AG04449 (cell line): ENCODE measurements at regions not wholly inside any gene's neighbourhood (a gene's known extent, or its start where the extent isn't known, plus 50 kb on each side); places are given as distances from the start of the nearest gene placed in this dataset.
A peak's percentile ranks its signal among the peaks of the same experiment; 100 is the strongest.
"Not testable (repeated sequence)": the region's sequence is repeated elsewhere in the genome, so short reads cannot be mapped to it uniquely, and the experiment has no call there.

Experiments used
- CTCF ChIA-PET: fragments of 350-600 bp; formaldehyde crosslinking; extraction: SDS; loops from one replicate; lab custom pipeline; 2021; ENCODE audit warnings: antibody characterized with exemption; lab: Yijun Ruan, JAX
- POLR2A ChIA-PET: fragments of 400-600, 350-600 bp; formaldehyde crosslinking; extraction: SDS; loops from one replicate; lab custom pipeline; 2020; ENCODE audit warnings: antibody characterized with exemption, inconsistent platforms; lab: Yijun Ruan, JAX
- DNase-seq: peaks from one replicate; pipeline ENCODE4 v3.0.0-alpha.2; 2010; ENCODE audit warnings: low read depth, low spot score
- H3K4me3 ChIP-seq: 2 replicates; pipeline ENCODE4 v1.5.1; 2011; ENCODE audit warnings: low read depth, mild to moderate bottlenecking, control low read depth, low read length
- CTCF ChIP-seq: IDR thresholded peaks from one replicate; pipeline ENCODE4 v1.5.1; 2011; ENCODE audit warnings: mild to moderate bottlenecking, moderate library complexity, low read length, control low read depth, inconsistent platforms; ENCODE audit not compliant: insufficient read depth; ENCODE audit errors: missing control alignments

- H3K4me3 ChIP-seq, result no peak overlapping the region
- ChIA-PET CTCF (no interaction called here), POLR2A (no interaction called here)
- TF ChIP-seq CTCF, result no peak
- no peak for DNase-seq
These were observed 138.3 kb upstream of the GALNT2 start for GRCh38 chr1:229928767-229929166.

- CTCF ChIA-PET, POLR2A ChIA-PET, H3K4me3 ChIP-seq, DNase-seq: not testable (repeated sequence)
These were observed 135.3 kb upstream of the GALNT2 start for GRCh38 chr1:229931751-229932150.

GRCh38 chr1:229935157-229935556, 131.9 kb upstream of the GALNT2 start:
- DNase-seq, CTCF ChIA-PET, H3K4me3 ChIP-seq, POLR2A ChIA-PET: not testable (repeated sequence)

- no peak for TF ChIP-seq CTCF
- no peak overlapping the region for H3K4me3 ChIP-seq
- ChIA-PET CTCF (no interaction called here), POLR2A (no interaction called here)
- DNase-seq, result no peak
These were observed 128.5 kb upstream of the GALNT2 start for GRCh38 chr1:229938551-229938950.

- DNase-seq, result peak; percentile 42
- ChIA-PET CTCF (no interaction called here), POLR2A (interaction anchor here (0.7 kb wide), 1 partner anchor 364 kb away, joined by 3 read pairs; no protein-coding TSS in a partner anchor)
- TF ChIP-seq CTCF, result no peak
- no peak overlapping the region for H3K4me3 ChIP-seq
These were observed 126.4 kb upstream of the GALNT2 start for GRCh38 chr1:229940684-229941083.

- POLR2A ChIA-PET, result interaction anchor here (0.7 kb wide), 1 partner anchor 363 kb away, joined by 3 read pairs; no protein-coding TSS in a partner anchor
- DNase-seq, result no peak
- H3K4me3 ChIP-seq, result no peak overlapping the region
- TF ChIP-seq CTCF, result no peak
- CTCF ChIA-PET, result no interaction called here
These were observed 125.9 kb upstream of the GALNT2 start for GRCh38 chr1:229941160-229941559.

GRCh38 chr1:229941831-229942230, 125.2 kb upstream of the GALNT2 start:
- CTCF ChIA-PET, result no interaction called here
- TF ChIP-seq CTCF, result no peak
- H3K4me3 ChIP-seq, result no peak overlapping the region
- POLR2A ChIA-PET, result no interaction called here
- DNase-seq, result no peak
